IMR-90 (cell line): ENCODE measurements at regions not wholly inside any gene's neighbourhood (a gene's known extent, or its start where the extent isn't known, plus 50 kb on each side); places are given as distances from the start of the nearest gene placed in this dataset.

Source experiments
- ATAC-seq: fragments of 200-7000 bp; cut with Tn5 transposase; 2 replicates; pipeline ENCODE4 v1.9.1; 2020; ENCODE audit warnings: low read depth, mild to moderate bottlenecking, moderate library complexity
- BruUV-seq: library from RNA; stranded (reverse); fragments of 400-500 nt; replicated peaks from 2 replicates; lab custom pipeline; 2021; lab: Mats Ljungman, UMichigan
- CTCF ChIA-PET: fragments of 300-600 bp; formaldehyde crosslinking; extraction: SDS; loops from one replicate; lab custom pipeline; 2021; ENCODE audit warnings: antibody characterized with exemption; lab: Yijun Ruan, JAX
- POLR2A ChIA-PET: fragments of 300-600 bp; sonication (Branson Sonifier 250); formaldehyde crosslinking; loops from one replicate; lab custom pipeline; 2022; ENCODE audit warnings: antibody characterized with exemption; ENCODE audit not compliant: unreplicated experiment; lab: Charles Lee
- DNase-seq: peaks from one replicate; pipeline ENCODE4 v3.0.0; 2013
- H2AFZ ChIP-seq: replicated peaks from 2 replicates; pipeline ENCODE3; 2013; ENCODE audit warnings: low read length, mild to moderate bottlenecking; ENCODE audit not compliant: poor library complexity
- H2AK5ac ChIP-seq: 2 replicates; pipeline ENCODE4 v1.6.1; 2013; ENCODE audit warnings: low read depth, low read length, inconsistent platforms
- H2AK9ac ChIP-seq: replicated peaks from 2 replicates; pipeline ENCODE3; 2013; ENCODE audit warnings: mild to moderate bottlenecking, low read depth, low read length, moderate library complexity; ENCODE audit not compliant: poor library complexity
- H2BK120ac ChIP-seq: 2 replicates; pipeline ENCODE4 v1.6.1; 2013; ENCODE audit warnings: low read depth, low read length, inconsistent platforms
- H2BK15ac ChIP-seq: 3 replicates; pipeline ENCODE4 v1.6.1; 2013; ENCODE audit warnings: low read depth, low read length, inconsistent platforms
- H2BK20ac ChIP-seq: 2 replicates; pipeline ENCODE4 v1.6.1; 2013; ENCODE audit warnings: low read depth, mild to moderate bottlenecking, inconsistent platforms, low read length, moderate library complexity
- H2BK5ac ChIP-seq: 2 replicates; pipeline ENCODE4 v1.6.1; 2013; ENCODE audit warnings: mild to moderate bottlenecking, low read depth, low read length, inconsistent platforms; ENCODE audit not compliant: poor library complexity, severe bottlenecking
- H3K14ac ChIP-seq: replicated peaks from 2 replicates; pipeline ENCODE4 v1.6.1; 2013; ENCODE audit warnings: low read depth, low read length, inconsistent platforms
- H3K18ac ChIP-seq: 2 replicates; pipeline ENCODE4 v1.6.1; 2013; ENCODE audit warnings: low read depth, low read length, control low read depth
- H3K23ac ChIP-seq: 2 replicates; pipeline ENCODE4 v1.6.1; 2013; ENCODE audit warnings: low read depth, low read length, inconsistent platforms
- H3K27ac ChIP-seq: 2 replicates; pipeline ENCODE4 v1.5.1; 2013; ENCODE audit warnings: mild to moderate bottlenecking, control low read depth, low read length; ENCODE audit not compliant: insufficient read depth
- H3K27me3 ChIP-seq: 2 replicates; pipeline ENCODE4 v1.6.1; 2013; ENCODE audit warnings: low read length; ENCODE audit not compliant: control insufficient read depth, insufficient read depth
- H3K36me3 ChIP-seq: 2 replicates; pipeline ENCODE4 v1.6.1; 2013; ENCODE audit warnings: low read length, mixed read lengths; ENCODE audit not compliant: control insufficient read depth, insufficient read depth
- H3K4ac ChIP-seq: 2 replicates; pipeline ENCODE4 v1.6.1; 2013; ENCODE audit warnings: low read depth, low read length, inconsistent platforms
- H3K4me1 ChIP-seq: 2 replicates; pipeline ENCODE4 v1.6.1; 2013; ENCODE audit warnings: low read length, mixed read lengths; ENCODE audit not compliant: control insufficient read depth, insufficient read depth
- H3K4me2 ChIP-seq: 2 replicates; pipeline ENCODE4 v1.6.1; 2013; ENCODE audit warnings: low read depth, mild to moderate bottlenecking, control low read depth, low read length, moderate library complexity
- H3K4me3 ChIP-seq: 2 replicates; pipeline ENCODE4 v1.5.1; 2013; ENCODE audit warnings: low read depth, mild to moderate bottlenecking, control low read depth, low read length, moderate library complexity; ENCODE audit not compliant: insufficient read depth
- H3K56ac ChIP-seq: 2 replicates; pipeline ENCODE4 v1.6.1; 2013; ENCODE audit warnings: low read length, inconsistent platforms; ENCODE audit not compliant: insufficient read depth; ENCODE audit errors: extremely low read depth
- H3K79me1 ChIP-seq, 2 experiments: 2 replicates each; pipeline ENCODE4 v1.6.1; 2013; ENCODE audit warnings: low read length in 2 of 2, inconsistent platforms in 1 of 2, low read depth in 1 of 2
- H3K9ac ChIP-seq: 2 replicates; pipeline ENCODE4 v1.6.1; 2013; ENCODE audit warnings: low read depth, low read length, control low read depth
- H3K9me1 ChIP-seq: 2 replicates; pipeline ENCODE4 v1.6.1; 2013; ENCODE audit warnings: low read length, inconsistent platforms; ENCODE audit not compliant: insufficient read depth
- H3K9me3 ChIP-seq: 2 replicates; pipeline ENCODE4 v1.6.1; 2013; ENCODE audit warnings: low read length; ENCODE audit not compliant: control insufficient read depth, insufficient read depth
- H4K20me1 ChIP-seq: 2 replicates; pipeline ENCODE4 v1.6.1; 2013; ENCODE audit warnings: low read length, inconsistent platforms; ENCODE audit not compliant: insufficient read depth
- H4K5ac ChIP-seq: 2 replicates; pipeline ENCODE4 v1.6.1; 2013; ENCODE audit warnings: mild to moderate bottlenecking, low read depth, low read length, control low read depth
- H4K8ac ChIP-seq, 2 experiments: 2 replicates each; pipeline ENCODE4 v1.6.1; 2013; ENCODE audit warnings: low read depth in 2 of 2, low read length in 2 of 2, control low read depth in 1 of 2, inconsistent platforms in 1 of 2
- H4K91ac ChIP-seq: 2 replicates; pipeline ENCODE4 v1.6.1; 2013; ENCODE audit warnings: low read depth, low read length, inconsistent platforms; ENCODE audit not compliant: insufficient read depth
- BHLHE40 ChIP-seq: fragments of 150-350 bp; IDR thresholded peaks from 2 replicates; pipeline ENCODE4 v1.6.1; 2016; ENCODE audit warnings: mild to moderate bottlenecking, low read depth, low read length
- CEBPB ChIP-seq: IDR thresholded peaks from 2 replicates; pipeline ENCODE4 v1.6.1; 2012; ENCODE audit warnings: low read depth, low read length, improper control_type of control experiment
- CHD1 ChIP-seq: IDR thresholded peaks from 2 replicates; pipeline ENCODE4 v1.6.1; 2012; ENCODE audit warnings: low read depth, low read length, improper control_type of control experiment
- ELK1 ChIP-seq: fragments of 150-350 bp; IDR thresholded peaks from 2 replicates; pipeline ENCODE4 v1.6.1; 2016; ENCODE audit warnings: low read depth, mild to moderate bottlenecking, low read length, moderate library complexity, borderline replicate concordance
- FOS ChIP-seq: fragments of 150-350 bp; IDR thresholded peaks from 2 replicates; pipeline ENCODE4 v1.6.1; 2016; ENCODE audit warnings: low read depth, low read length
- MAFK ChIP-seq: IDR thresholded peaks from 2 replicates; pipeline ENCODE4 v1.6.1; 2012; ENCODE audit warnings: low read depth, low read length, improper control_type of control experiment
- MAZ ChIP-seq: IDR thresholded peaks from 2 replicates; pipeline ENCODE4 v1.6.1; 2012; ENCODE audit warnings: low read depth, mild to moderate bottlenecking, low read length, improper control_type of control experiment, moderate library complexity, borderline replicate concordance
- MXI1 ChIP-seq: IDR thresholded peaks from 2 replicates; pipeline ENCODE4 v1.6.1; 2012; ENCODE audit warnings: low read depth, mild to moderate bottlenecking, low read length, moderate library complexity, borderline replicate concordance
- NFE2L2 ChIP-seq: fragments of 150-350 bp; IDR thresholded peaks from 2 replicates; pipeline ENCODE4 v1.6.1; 2016; ENCODE audit warnings: low read depth, mild to moderate bottlenecking, low read length
- POLR2A ChIP-seq: IDR thresholded peaks from 2 replicates; pipeline ENCODE4 v1.6.1; 2012; ENCODE audit warnings: mild to moderate bottlenecking, low read depth, low read length
- RAD21 ChIP-seq: IDR thresholded peaks from 2 replicates; pipeline ENCODE4 v1.6.1; 2012; ENCODE audit warnings: low read length, improper control_type of control experiment
- RCOR1 ChIP-seq: IDR thresholded peaks from 2 replicates; pipeline ENCODE4 v1.6.1; 2012; ENCODE audit warnings: mild to moderate bottlenecking, low read length, improper control_type of control experiment; ENCODE audit not compliant: insufficient replicate concordance
- RFX5 ChIP-seq: IDR thresholded peaks from 2 replicates; pipeline ENCODE4 v1.8.0; 2012; ENCODE audit warnings: low read depth, mild to moderate bottlenecking, low read length, moderate library complexity
- SMC3 ChIP-seq: fragments of 150-350 bp; IDR thresholded peaks from 2 replicates; pipeline ENCODE4 v1.6.1; 2016; ENCODE audit warnings: low read depth, mild to moderate bottlenecking, antibody characterized with exemption, low read length, moderate library complexity
- WGBS, 2 experiments: methylation state at CpG; one replicate each; pipeline versions ENCODE4 v1.1.5 to v1.1.7; 2013; ENCODE audit warnings: missing lambda C conversion rate in 2 of 2; ENCODE audit not compliant: insufficient read length in 1 of 2; ENCODE audit errors: extremely low coverage in 2 of 2; 5-methylcytosine and 5-hydroxymethylcytosine counted together
- dilution Hi-C: fragments of 300-500 bp; cut with HindIII; formaldehyde crosslinking; loops from one replicate; pipeline ENCODE4 v1.14.3; 2018; ENCODE audit warnings: low sequenced_read_pairs; ENCODE audit not compliant: unreplicated experiment
- in situ Hi-C: fragments of 300-500 bp; cut with MboI; formaldehyde crosslinking; loops from 3 replicates; pipeline ENCODE4 v1.14.3; 2019; ENCODE audit warnings: low sequenced_read_pairs, inconsistent platforms, mixed read lengths
- intact Hi-C: fragments of 100-400 bp; cut with micrococcal nuclease; formaldehyde crosslinking; loops from 2 replicates; pipeline ENCODE4 v1.10.0; 2022
- TF ChIP-seq, protein P1 (sequence below): fragments of 150-350 bp; IDR thresholded peaks from 2 replicates; pipeline ENCODE4 v1.6.1; 2017; ENCODE audit warnings: mild to moderate bottlenecking, antibody characterized with exemption, low read length, low read depth
- TF ChIP-seq, protein P2 (sequence below): conservative IDR thresholded peaks from 2 replicates; pipeline ENCODE4 v1.5.1; 2012; ENCODE audit warnings: mild to moderate bottlenecking, low read depth, low read length, improper control_type of control experiment

- peak; percentile 10 for DNase-seq
- WGBS, 2 experiments = no CpG with 5 or more reads among the region's 1 CpG
- POLR2A ChIA-PET = no interaction called here
Measured at GRCh38 chr1:106755682-106756406, 300.6 kb upstream of the PRMT6 start.

More at GRCh38 chr1:106755682-106756406, 300.6 kb upstream of the PRMT6 start:
- Histone ChIP-seq H3K23ac (no peak overlapping the region), H3K4me1 (no peaks in the 10 kb centered on the region), H2AFZ (no peak overlapping the region), H2AK5ac (no peak overlapping the region), H3K18ac (no peak overlapping the region), H3K9me3 (no peaks in the 10 kb centered on the region), H3K9ac (no peak overlapping the region), H4K8ac (no peak overlapping the region), H3K79me1 (no peaks in the 10 kb centered on the region), H3K4me3 (no peak overlapping the region), H3K4ac (no peak overlapping the region), H3K9me1 (no peaks in the 10 kb centered on the region), H3K27ac (no peak overlapping the region), H3K36me3 (no peaks in the 10 kb centered on the region), H4K5ac (no peak overlapping the region), H3K27me3 (no peaks in the 10 kb centered on the region), H3K56ac (no peak overlapping the region), H3K14ac (no peak overlapping the region), H2BK5ac (no peak overlapping the region), H4K20me1 (no peaks in the 10 kb centered on the region), H2AK9ac (no peak overlapping the region), H2BK15ac (no peak overlapping the region), H2BK20ac (no peak overlapping the region), H4K91ac (no peak overlapping the region), H2BK120ac (no peak overlapping the region), H3K4me2 (no peak overlapping the region)
- TF ChIP-seq RAD21 (no peak), RFX5 (no peak), MXI1 (no peak), POLR2A (no peak), CEBPB (no peak), SMC3 (no peak), RCOR1 (no peak), FOS (no peak), BHLHE40 (no peak), ELK1 (no peak), MAFK (no peak), NFE2L2 (no peak), MAZ (no peak), CHD1 (no peak)
- TF ChIP-seq, protein P1, sequence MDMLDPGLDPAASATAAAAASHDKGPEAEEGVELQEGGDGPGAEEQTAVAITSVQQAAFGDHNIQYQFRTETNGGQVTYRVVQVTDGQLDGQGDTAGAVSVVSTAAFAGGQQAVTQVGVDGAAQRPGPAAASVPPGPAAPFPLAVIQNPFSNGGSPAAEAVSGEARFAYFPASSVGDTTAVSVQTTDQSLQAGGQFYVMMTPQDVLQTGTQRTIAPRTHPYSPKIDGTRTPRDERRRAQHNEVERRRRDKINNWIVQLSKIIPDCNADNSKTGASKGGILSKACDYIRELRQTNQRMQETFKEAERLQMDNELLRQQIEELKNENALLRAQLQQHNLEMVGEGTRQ = no peak
- TF ChIP-seq, protein P2, sequence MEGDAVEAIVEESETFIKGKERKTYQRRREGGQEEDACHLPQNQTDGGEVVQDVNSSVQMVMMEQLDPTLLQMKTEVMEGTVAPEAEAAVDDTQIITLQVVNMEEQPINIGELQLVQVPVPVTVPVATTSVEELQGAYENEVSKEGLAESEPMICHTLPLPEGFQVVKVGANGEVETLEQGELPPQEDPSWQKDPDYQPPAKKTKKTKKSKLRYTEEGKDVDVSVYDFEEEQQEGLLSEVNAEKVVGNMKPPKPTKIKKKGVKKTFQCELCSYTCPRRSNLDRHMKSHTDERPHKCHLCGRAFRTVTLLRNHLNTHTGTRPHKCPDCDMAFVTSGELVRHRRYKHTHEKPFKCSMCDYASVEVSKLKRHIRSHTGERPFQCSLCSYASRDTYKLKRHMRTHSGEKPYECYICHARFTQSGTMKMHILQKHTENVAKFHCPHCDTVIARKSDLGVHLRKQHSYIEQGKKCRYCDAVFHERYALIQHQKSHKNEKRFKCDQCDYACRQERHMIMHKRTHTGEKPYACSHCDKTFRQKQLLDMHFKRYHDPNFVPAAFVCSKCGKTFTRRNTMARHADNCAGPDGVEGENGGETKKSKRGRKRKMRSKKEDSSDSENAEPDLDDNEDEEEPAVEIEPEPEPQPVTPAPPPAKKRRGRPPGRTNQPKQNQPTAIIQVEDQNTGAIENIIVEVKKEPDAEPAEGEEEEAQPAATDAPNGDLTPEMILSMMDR = no peak
- intact Hi-C loops (loop anchor here (1.0 kb wide), 1 partner anchor 32 kb away; no protein-coding TSS in a partner anchor), dilution Hi-C loops (no loop called here), in situ Hi-C loops (no loop called here)
- CTCF ChIA-PET = no interaction called here
- no TSS peak for BruUV-seq
- no peak for ATAC-seq
